ENCODE measurements at regions not wholly inside any gene's neighbourhood (a gene's known extent, or its start where the extent isn't known, plus 50 kb on each side); places are given as distances from the start of the nearest gene placed in this dataset.
"Not testable (repeated sequence)": the region's sequence is repeated elsewhere in the genome, so short reads cannot be mapped to it uniquely, and the experiment has no call there.

GRCh38 chr5:63089147-63089546, 510.5 kb downstream of the LRRC70 start:
- Histone ChIP-seq H3K4me3 (no peak overlapping the region), H3K4me1 (replicated peaks in 1 of 2) (no peaks in the 10 kb centered on the region), H3K27ac (no peak overlapping the region)
- in situ Hi-C loops (cut with MboI; ENCODE audit: low pct_unique_long_range_greater_than_20kb in 2 of 9, low sequenced_read_pairs in 9 of 9, unreplicated experiment in 9 of 9), result no loop called here
- ATAC-seq (replicated peaks in 6 of 8), result no peak
- WGBS, 10 experiments, result 0 to 100% (median 71%) methylated on average over 1 of the region's 1 CpG; no CpG with 5 or more reads in 3 of the 10 experiments

DNA sequence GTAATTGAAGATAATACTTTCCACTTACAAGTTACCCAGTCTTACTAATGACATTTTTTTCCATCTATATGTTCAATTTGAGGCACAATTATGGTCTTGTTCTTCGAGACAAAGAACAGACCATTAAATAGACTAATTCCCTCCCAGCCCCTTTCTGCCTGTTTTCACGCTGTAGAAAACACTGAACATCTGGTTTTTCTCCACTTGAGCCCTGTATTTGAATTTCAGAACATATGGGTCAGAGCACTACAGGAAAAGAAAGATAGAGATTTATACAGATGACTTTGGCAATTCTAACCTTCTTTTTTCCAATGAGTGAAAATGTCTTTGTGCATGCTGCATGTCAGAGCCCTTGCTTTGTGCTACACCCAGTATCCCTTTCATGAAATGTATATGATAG, 506.9 kb downstream of the LRRC70 start:
- in situ Hi-C loops (cut with MboI; ENCODE audit: low pct_unique_long_range_greater_than_20kb in 2 of 9, low sequenced_read_pairs in 9 of 9, unreplicated experiment in 9 of 9), result no loop called here
- H3K4me1 ChIP-seq (replicated peaks in 1 of 2), result no peaks in the 10 kb centered on the region
- no peak overlapping the region for H3K27ac ChIP-seq
- ATAC-seq (replicated peaks in 6 of 8), result no peak
- 0 to 100% (median 45%) methylated on average over 1 to 2 of the region's 2 CpGs; no CpG with 5 or more reads in 1 of the 10 experiments for WGBS, 10 experiments
- no peak overlapping the region for H3K4me3 ChIP-seq

DNA sequence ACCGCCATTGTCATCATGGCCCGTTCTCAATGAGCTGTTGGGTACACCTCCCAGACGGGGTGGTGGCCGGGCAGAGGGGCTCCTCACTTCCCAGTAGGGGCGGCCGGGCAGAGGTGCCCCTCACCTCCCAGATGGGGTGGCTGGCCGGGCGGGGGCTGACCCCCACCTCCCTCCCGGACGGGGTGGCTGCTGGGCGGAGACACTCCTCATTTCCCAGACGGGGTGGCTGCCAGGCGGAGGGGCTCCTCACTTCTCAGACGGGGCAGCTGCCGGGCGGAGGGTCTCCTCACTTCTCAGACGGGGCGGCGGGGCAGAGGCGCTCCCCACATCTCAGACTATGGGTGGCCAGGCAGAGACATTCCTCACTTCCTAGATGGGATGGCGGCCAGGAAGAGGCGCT, 505.1 kb downstream of the LRRC70 start:
- ATAC-seq (replicated peaks in 6 of 8); H3K4me1 ChIP-seq (replicated peaks in 1 of 2); in situ Hi-C loops (cut with MboI; ENCODE audit: low pct_unique_long_range_greater_than_20kb in 2 of 9, low sequenced_read_pairs in 9 of 9, unreplicated experiment in 9 of 9); H3K27ac ChIP-seq; H3K4me3 ChIP-seq: not testable (repeated sequence)
- no CpG with 5 or more reads among the region's 22 CpGs for WGBS, 10 experiments

GRCh38 chr5:63081402-63081801, 502.8 kb downstream of the LRRC70 start:
- Histone ChIP-seq H3K4me1 (replicated peaks in 1 of 2) (no peaks in the 10 kb centered on the region), H3K4me3 (no peak overlapping the region), H3K27ac (no peak overlapping the region)
- in situ Hi-C loops (cut with MboI; ENCODE audit: low pct_unique_long_range_greater_than_20kb in 2 of 9, low sequenced_read_pairs in 9 of 9, unreplicated experiment in 9 of 9), result no loop called here
- ATAC-seq (replicated peaks in 6 of 8), result peak in 5 of 8 experiments; percentile 49 to 91 (median 82)

DNA sequence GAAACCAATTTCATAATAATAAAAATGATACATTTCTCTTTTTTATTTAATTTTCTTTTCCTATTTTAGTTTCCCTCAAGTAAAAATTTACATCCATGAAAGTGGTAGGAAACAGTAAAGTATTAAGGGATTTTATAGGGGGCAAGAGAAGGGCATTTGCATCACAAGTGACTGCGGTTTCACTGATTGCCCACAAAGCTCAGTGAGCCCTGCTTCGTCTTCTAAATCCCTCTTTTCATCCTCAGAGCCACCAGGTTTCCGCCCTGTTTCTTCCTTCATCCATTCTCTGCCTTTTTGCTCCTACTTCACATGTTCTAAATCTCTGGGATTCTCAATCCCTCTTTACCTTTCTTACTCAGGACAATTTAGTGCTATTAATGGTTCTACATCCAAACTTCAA, 491.4 kb downstream of the LRRC70 start:
- H3K27ac ChIP-seq, result no peak overlapping the region
- in situ Hi-C loops (cut with MboI; ENCODE audit: low pct_unique_long_range_greater_than_20kb in 2 of 9, low sequenced_read_pairs in 9 of 9, unreplicated experiment in 9 of 9), result no loop called here
- no peaks in the 10 kb centered on the region for H3K4me1 ChIP-seq (replicated peaks in 1 of 2)
- no peak for ATAC-seq (replicated peaks in 6 of 8)
- no peak overlapping the region for H3K4me3 ChIP-seq
- 0 to 72% (median 12%) methylated on average over 1 to 3 of the region's 3 CpGs; no CpG with 5 or more reads in 1 of the 10 experiments for WGBS, 10 experiments

- Histone ChIP-seq H3K27ac (no peak overlapping the region), H3K4me1 (replicated peaks in 1 of 2) (no peaks in the 10 kb centered on the region), H3K4me3 (no peak overlapping the region)
- ATAC-seq (replicated peaks in 6 of 8), result no peak
- in situ Hi-C loops (cut with MboI; ENCODE audit: low pct_unique_long_range_greater_than_20kb in 2 of 9, low sequenced_read_pairs in 9 of 9, unreplicated experiment in 9 of 9), result no loop called here
- 0 to 89% (median 53%) methylated on average over 1 of the region's 1 CpG; no CpG with 5 or more reads in 4 of the 10 experiments for WGBS, 10 experiments
These were observed 476.8 kb downstream of the LRRC70 start for GRCh38 chr5:63055421-63055820.

DNA sequence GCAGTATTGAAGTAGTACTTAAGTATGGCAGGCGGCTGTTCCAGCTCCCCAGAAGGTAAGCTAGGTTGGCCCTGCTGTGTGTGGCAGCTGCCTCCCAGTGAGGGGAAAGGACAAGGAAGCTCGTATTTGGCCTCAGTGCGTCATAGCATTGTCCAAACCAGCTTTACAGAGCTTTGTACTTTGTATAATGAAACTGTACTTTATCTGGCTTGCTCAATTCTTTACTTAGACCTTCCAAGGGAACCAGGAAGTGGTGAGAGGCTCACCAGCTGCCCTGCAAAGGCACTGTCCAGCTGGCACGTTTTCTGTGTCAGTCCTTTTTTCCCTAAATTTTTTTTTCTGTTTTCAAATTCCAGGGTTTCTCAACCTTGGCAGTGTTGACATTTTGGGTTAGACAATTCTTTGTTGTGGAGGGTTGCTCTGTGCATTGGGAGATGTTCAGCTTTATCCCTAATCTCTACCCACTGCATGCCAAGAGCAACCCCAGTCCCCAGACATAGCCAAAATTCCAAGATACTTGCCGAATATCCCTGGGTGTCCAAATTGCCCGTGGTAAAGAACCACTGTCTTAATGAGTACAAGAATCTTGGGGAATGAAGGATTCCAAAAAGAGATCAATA, 474.5 kb downstream of the LRRC70 start:
- ATAC-seq (replicated peaks in 6 of 8), result no peak
- 0 to 100% (median 65%) methylated on average over 1 to 6 of the region's 6 CpGs for WGBS, 10 experiments
- in situ Hi-C loops (cut with MboI; ENCODE audit: low pct_unique_long_range_greater_than_20kb in 2 of 9, low sequenced_read_pairs in 9 of 9, unreplicated experiment in 9 of 9), result no loop called here

GRCh38 chr5:63050916-63051315, 472.3 kb downstream of the LRRC70 start:
- Histone ChIP-seq H3K4me1 (replicated peaks in 1 of 2) (no peaks in the 10 kb centered on the region), H3K4me3 (no peak overlapping the region), H3K27ac (no peak overlapping the region)
- no peak for ATAC-seq (replicated peaks in 6 of 8)
- WGBS, 10 experiments, result 0 to 87% (median 81%) methylated on average over 2 of the region's 2 CpGs; no CpG with 5 or more reads in 4 of the 10 experiments
- in situ Hi-C loops (cut with MboI; ENCODE audit: low pct_unique_long_range_greater_than_20kb in 2 of 9, low sequenced_read_pairs in 9 of 9, unreplicated experiment in 9 of 9), result no loop called here

More for the DNA sequence above, 474.5 kb downstream of the LRRC70 start:
- no peak overlapping the region for H3K4me3 ChIP-seq
- H3K4me1 ChIP-seq (replicated peaks in 1 of 2), result no peaks in the 10 kb centered on the region
- no peak overlapping the region for H3K27ac ChIP-seq

- ATAC-seq (replicated peaks in 6 of 8), result no peak
- Histone ChIP-seq H3K27ac (no peak overlapping the region), H3K4me3 (no peak overlapping the region), H3K4me1 (replicated peaks in 1 of 2) (no peaks in the 10 kb centered on the region)
- 0 to 91% (median 50%) methylated on average over 1 of the region's 1 CpG; no CpG with 5 or more reads in 1 of the 10 experiments for WGBS, 10 experiments
- in situ Hi-C loops (cut with MboI; ENCODE audit: low pct_unique_long_range_greater_than_20kb in 2 of 9, low sequenced_read_pairs in 9 of 9, unreplicated experiment in 9 of 9), result no loop called here
These were observed 471.3 kb downstream of the LRRC70 start for GRCh38 chr5:63049935-63050334.

- no peak overlapping the region for H3K27ac ChIP-seq
- WGBS, 10 experiments, result 0 to 75% (median 17%) methylated on average over 1 to 2 of the region's 2 CpGs
- in situ Hi-C loops (cut with MboI; ENCODE audit: low pct_unique_long_range_greater_than_20kb in 2 of 9, low sequenced_read_pairs in 9 of 9, unreplicated experiment in 9 of 9), result no loop called here
- H3K4me1 ChIP-seq (replicated peaks in 1 of 2), result peaks cover 0 to 2% of the 10 kb centered on the region in 2 donors
- H3K4me3 ChIP-seq, result no peak overlapping the region
- ATAC-seq (replicated peaks in 6 of 8), result peak in 1 of 8 experiments; percentile 27
These were observed 465.2 kb downstream of the LRRC70 start for GRCh38 chr5:63043792-63044191.

GRCh38 chr5:63032343-63032742, 453.7 kb downstream of the LRRC70 start:
- ATAC-seq (replicated peaks in 6 of 8), result no peak
- in situ Hi-C loops (cut with MboI; ENCODE audit: low pct_unique_long_range_greater_than_20kb in 2 of 9, low sequenced_read_pairs in 9 of 9, unreplicated experiment in 9 of 9), result no loop called here
- no peak overlapping the region for H3K4me3 ChIP-seq

GRCh38 chr5:63029891-63030290, 451.3 kb downstream of the LRRC70 start:
- H3K4me1 ChIP-seq (replicated peaks in 1 of 2), result no peaks in the 10 kb centered on the region
- no peak overlapping the region for H3K27ac ChIP-seq
- WGBS, 10 experiments, result 0 to 67% (median 21%) methylated on average over 1 to 3 of the region's 3 CpGs; no CpG with 5 or more reads in 1 of the 10 experiments
- in situ Hi-C loops (cut with MboI; ENCODE audit: low pct_unique_long_range_greater_than_20kb in 2 of 9, low sequenced_read_pairs in 9 of 9, unreplicated experiment in 9 of 9), result no loop called here
- no peak for ATAC-seq (replicated peaks in 6 of 8)
- H3K4me3 ChIP-seq, result no peak overlapping the region

More at GRCh38 chr5:63032343-63032742, 453.7 kb downstream of the LRRC70 start:
- Histone ChIP-seq H3K4me1 (replicated peaks in 1 of 2) (no peaks in the 10 kb centered on the region), H3K27ac (no peak overlapping the region)
- WGBS, 10 experiments, result 100% methylated on average over 1 to 2 of the region's 2 CpGs; no CpG with 5 or more reads in 8 of the 10 experiments

GRCh38 chr5:63025679-63026078, 447.1 kb downstream of the LRRC70 start:
- no peak overlapping the region for H3K27ac ChIP-seq
- in situ Hi-C loops (cut with MboI; ENCODE audit: low pct_unique_long_range_greater_than_20kb in 2 of 9, low sequenced_read_pairs in 9 of 9, unreplicated experiment in 9 of 9), result no loop called here
- H3K4me3 ChIP-seq, result no peak overlapping the region
- 9 to 100% (median 63%) methylated on average over 2 to 3 of the region's 3 CpGs; no CpG with 5 or more reads in 1 of the 10 experiments for WGBS, 10 experiments
- H3K4me1 ChIP-seq (replicated peaks in 1 of 2), result no peaks in the 10 kb centered on the region
- no peak for ATAC-seq (replicated peaks in 6 of 8)

GRCh38 chr5:63022403-63022802, 443.8 kb downstream of the LRRC70 start:
- 33 to 100% (median 88%) methylated on average over 1 of the region's 1 CpG; no CpG with 5 or more reads in 3 of the 10 experiments for WGBS, 10 experiments
- Histone ChIP-seq H3K4me3 (no peak overlapping the region), H3K27ac (no peak overlapping the region), H3K4me1 (replicated peaks in 1 of 2) (no peaks in the 10 kb centered on the region)
- in situ Hi-C loops (cut with MboI; ENCODE audit: low pct_unique_long_range_greater_than_20kb in 2 of 9, low sequenced_read_pairs in 9 of 9, unreplicated experiment in 9 of 9), result no loop called here
- ATAC-seq (replicated peaks in 6 of 8), result no peak
